ENCODE measurements at regions not wholly inside any gene's neighbourhood (a gene's known extent, or its start where the extent isn't known, plus 50 kb on each side); places are given as distances from the start of the nearest gene placed in this dataset.

DNA sequence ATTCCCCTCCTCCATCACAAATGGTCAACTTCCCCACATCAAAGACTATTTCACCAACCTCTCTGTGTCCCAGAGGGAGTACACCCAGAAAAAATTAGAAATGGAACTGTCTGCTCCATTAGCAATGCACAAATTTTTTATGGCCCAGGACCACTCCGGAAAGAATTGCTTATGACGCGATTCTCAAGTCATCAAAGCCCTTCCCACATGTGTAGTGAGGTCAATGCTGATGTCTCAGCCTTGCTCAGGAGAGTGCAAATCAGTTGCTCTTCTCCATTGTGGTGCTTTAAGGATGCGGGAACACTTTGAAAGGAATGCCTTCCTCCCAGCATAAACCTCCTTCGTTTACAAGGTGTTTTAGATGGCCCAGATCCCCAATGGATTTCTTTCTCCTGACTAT lies 518.3 kb downstream of the PPARGC1A start:
- DNase-seq = no peak
- H3K36me3 Mint-ChIP-seq (ENCODE audit: low read depth) = no peaks in the 10 kb centered on the region
- CTCF ChIA-PET = no interaction called here
- intact Hi-C loops (cut with micrococcal nuclease) = loop anchor here (10.0 kb wide), 2 partner anchors 237 to 1043 kb away; no protein-coding TSS in a partner anchor
- no peak overlapping the region for H3K27ac Mint-ChIP-seq
- no peak overlapping the region for H3K4me3 Mint-ChIP-seq
- peaks cover 5% of the 10 kb centered on the region for H3K4me1 Mint-ChIP-seq (ENCODE audit: low read depth)
- no peaks in the 10 kb centered on the region for H3K9me3 Mint-ChIP-seq
- no peaks in the 10 kb centered on the region for H3K27me3 Mint-ChIP-seq (ENCODE audit: low read depth)

DNA sequence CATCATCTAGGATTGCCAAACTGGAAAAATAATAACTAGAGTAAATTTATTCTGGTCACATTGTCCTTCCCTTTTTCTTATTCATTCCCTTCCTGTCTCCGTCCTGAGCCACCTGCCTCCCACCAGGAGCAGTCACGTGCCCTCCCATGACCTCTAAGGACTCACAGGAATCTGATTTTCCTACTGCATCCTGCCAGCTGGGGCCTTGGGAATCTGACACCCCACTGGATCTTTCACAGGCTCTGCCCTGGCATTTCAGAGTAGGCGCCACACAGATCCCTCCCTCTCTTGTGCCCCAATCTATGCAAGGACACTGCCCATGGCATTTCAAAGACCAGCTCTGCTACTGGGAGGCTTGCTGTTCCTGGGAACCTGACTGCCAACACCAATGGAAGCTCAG lies 520.5 kb downstream of the PPARGC1A start:
- no peak overlapping the region for H3K27ac Mint-ChIP-seq
- CTCF ChIA-PET = no interaction called here
- no peaks in the 10 kb centered on the region for H3K36me3 Mint-ChIP-seq (ENCODE audit: low read depth)
- peaks cover 5% of the 10 kb centered on the region for H3K4me1 Mint-ChIP-seq (ENCODE audit: low read depth)
- intact Hi-C loops (cut with micrococcal nuclease) = no loop called here
- H3K27me3 Mint-ChIP-seq (ENCODE audit: low read depth) = no peaks in the 10 kb centered on the region
- no peaks in the 10 kb centered on the region for H3K9me3 Mint-ChIP-seq
- no peak for DNase-seq
- no peak overlapping the region for H3K4me3 Mint-ChIP-seq

DNA sequence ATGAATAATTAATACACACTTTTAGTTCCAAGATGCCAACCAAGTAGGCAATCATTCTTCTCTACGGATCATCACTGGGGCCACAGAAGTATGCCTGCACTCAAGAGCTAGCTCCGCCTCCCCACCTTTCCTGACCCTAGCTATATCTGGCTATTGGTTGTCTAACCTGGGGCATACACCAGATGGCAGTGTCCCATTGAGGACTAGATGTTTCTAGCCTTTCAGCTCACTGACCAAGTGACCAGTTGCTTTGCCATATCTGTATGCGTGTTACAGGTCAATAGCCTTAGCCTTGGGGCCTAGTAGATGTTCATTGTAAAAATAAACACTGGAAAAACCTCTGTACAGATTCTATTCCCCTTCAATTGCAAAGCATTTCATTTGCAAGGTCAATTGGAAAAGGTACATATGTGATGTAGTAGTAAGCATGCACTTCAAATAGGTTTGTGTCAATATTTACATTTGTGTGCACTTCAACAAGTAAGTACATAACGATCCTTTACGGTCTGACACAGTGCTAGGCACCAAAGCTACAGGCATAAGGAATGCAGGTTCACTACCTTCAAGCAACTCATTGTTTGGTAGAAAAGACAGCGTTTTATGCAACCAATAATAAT lies 521.7 kb downstream of the PPARGC1A start:
- CTCF ChIA-PET = no interaction called here
- Mint-ChIP-seq H3K27me3 (ENCODE audit: low read depth) (no peaks in the 10 kb centered on the region), H3K9me3 (no peaks in the 10 kb centered on the region), H3K27ac (no peak overlapping the region), H3K4me3 (no peak overlapping the region), H3K4me1 (ENCODE audit: low read depth) (no peaks in the 10 kb centered on the region), H3K36me3 (ENCODE audit: low read depth) (no peaks in the 10 kb centered on the region)
- intact Hi-C loops (cut with micrococcal nuclease) = no loop called here
- DNase-seq = peak; percentile 12

DNA sequence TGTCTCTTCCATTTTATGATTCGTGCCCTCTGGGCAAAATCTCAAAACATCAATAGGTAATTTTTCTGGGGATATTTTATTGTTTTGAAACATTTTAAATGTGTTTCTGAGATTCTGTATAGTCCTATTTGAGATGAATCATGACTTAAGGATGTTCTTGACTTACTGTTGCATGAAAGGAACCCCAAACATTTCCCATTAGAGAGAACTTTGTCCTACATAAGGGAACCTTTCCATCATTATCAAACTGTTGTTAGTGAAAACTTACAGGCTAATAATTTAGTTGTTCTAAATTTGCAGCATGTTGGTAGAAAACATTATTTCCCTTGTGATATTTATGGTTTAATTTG lies 523.3 kb downstream of the PPARGC1A start:
- CTCF ChIA-PET = interaction anchor here (1.1 kb wide), 1 partner anchor 12 kb away, joined by 3 read pairs; no protein-coding TSS in a partner anchor
- Mint-ChIP-seq H3K27me3 (ENCODE audit: low read depth) (no peaks in the 10 kb centered on the region), H3K9me3 (no peaks in the 10 kb centered on the region), H3K4me3 (no peak overlapping the region), H3K36me3 (ENCODE audit: low read depth) (no peaks in the 10 kb centered on the region), H3K4me1 (ENCODE audit: low read depth) (no peaks in the 10 kb centered on the region), H3K27ac (no peak overlapping the region)
- intact Hi-C loops (cut with micrococcal nuclease) = no loop called here
- DNase-seq = no peak

DNA sequence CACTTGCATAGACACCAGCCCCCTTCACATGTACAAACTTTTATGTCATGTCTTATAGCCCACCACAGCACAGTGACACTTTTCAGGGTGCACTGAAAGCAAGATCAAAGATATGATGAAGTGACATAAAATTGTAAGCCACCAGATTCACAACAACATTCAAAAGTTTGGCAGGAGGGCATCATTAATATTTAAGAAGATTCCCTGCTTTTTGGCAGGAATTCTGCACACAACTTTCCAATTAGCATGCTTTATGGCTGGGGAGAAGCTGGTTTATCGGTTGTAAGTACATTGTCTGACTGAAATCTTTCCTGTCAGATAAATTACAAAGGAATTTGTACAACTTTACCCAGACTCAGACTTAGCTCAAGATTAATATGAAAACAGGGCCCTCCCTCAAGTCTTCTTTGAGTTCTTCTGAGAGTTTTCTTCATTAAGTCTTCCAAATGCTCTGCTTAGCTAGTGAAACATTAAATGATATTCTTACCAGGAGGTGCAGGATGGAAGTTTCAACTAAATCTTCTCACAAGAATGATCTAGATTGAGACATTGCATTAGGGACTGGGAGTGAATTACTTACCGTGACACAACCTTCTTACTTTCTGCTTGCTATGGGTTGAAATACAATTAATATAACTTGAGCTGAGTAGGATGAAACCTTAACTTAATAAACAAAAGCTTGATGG lies 523.8 kb downstream of the PPARGC1A start:
- DNase-seq = no peak
- intact Hi-C loops (cut with micrococcal nuclease) = no loop called here
- Mint-ChIP-seq H3K9me3 (no peaks in the 10 kb centered on the region), H3K4me3 (no peak overlapping the region), H3K36me3 (ENCODE audit: low read depth) (no peaks in the 10 kb centered on the region), H3K27me3 (ENCODE audit: low read depth) (no peaks in the 10 kb centered on the region), H3K27ac (no peak overlapping the region), H3K4me1 (ENCODE audit: low read depth) (no peaks in the 10 kb centered on the region)
- CTCF ChIA-PET = interaction anchor here (1.1 kb wide), 1 partner anchor 12 kb away, joined by 3 read pairs; no protein-coding TSS in a partner anchor

DNA sequence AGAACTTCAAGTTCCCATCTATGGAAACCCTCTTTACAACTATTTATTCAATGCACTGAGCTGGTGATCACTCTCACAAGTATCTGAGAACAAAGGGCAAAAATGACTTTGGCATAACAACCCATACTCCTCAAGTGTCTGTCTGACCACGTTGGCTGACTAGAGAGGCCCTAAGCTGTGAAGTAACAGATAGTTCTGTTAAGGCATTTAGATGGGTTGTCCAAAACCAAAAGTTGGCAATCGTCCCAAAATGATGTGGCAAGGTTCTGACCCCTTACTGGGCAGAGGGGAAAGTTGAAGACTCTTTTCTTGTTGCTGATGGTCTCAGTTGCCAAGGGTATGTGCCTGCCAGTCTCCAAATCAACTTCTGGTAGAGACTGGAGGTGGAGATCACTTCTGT lies 524.8 kb downstream of the PPARGC1A start:
- H3K27me3 Mint-ChIP-seq (ENCODE audit: low read depth) = no peaks in the 10 kb centered on the region
- no peaks in the 10 kb centered on the region for H3K4me1 Mint-ChIP-seq (ENCODE audit: low read depth)
- H3K36me3 Mint-ChIP-seq (ENCODE audit: low read depth) = no peaks in the 10 kb centered on the region
- CTCF ChIA-PET = no interaction called here
- no peaks in the 10 kb centered on the region for H3K9me3 Mint-ChIP-seq
- no peak overlapping the region for H3K27ac Mint-ChIP-seq
- no peak overlapping the region for H3K4me3 Mint-ChIP-seq
- DNase-seq = no peak
- intact Hi-C loops (cut with micrococcal nuclease) = no loop called here

DNA sequence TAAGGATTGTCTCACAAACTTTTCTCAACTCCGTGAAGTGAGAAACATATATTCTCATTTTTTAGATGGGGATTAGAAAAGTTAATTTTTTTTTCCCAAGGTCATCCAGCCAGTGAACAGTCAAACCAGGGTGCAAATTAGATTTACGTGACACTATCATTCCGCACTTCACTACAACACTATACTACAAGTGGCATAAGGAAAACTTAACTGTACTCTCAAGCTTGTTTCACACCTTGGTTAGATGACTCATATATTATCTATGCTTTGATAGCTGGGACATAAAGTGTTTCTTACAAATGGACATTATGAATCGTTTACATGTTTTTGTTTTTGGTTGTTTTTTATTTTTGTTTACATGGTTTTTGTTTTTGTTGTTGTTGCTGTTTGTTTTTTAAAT lies 525.7 kb downstream of the PPARGC1A start:
- Mint-ChIP-seq H3K4me3 (no peak overlapping the region), H3K9me3 (no peaks in the 10 kb centered on the region), H3K36me3 (ENCODE audit: low read depth) (no peaks in the 10 kb centered on the region), H3K27me3 (ENCODE audit: low read depth) (no peaks in the 10 kb centered on the region), H3K4me1 (ENCODE audit: low read depth) (no peaks in the 10 kb centered on the region), H3K27ac (no peak overlapping the region)
- intact Hi-C loops (cut with micrococcal nuclease) = no loop called here
- no peak for DNase-seq
- CTCF ChIA-PET = no interaction called here

DNA sequence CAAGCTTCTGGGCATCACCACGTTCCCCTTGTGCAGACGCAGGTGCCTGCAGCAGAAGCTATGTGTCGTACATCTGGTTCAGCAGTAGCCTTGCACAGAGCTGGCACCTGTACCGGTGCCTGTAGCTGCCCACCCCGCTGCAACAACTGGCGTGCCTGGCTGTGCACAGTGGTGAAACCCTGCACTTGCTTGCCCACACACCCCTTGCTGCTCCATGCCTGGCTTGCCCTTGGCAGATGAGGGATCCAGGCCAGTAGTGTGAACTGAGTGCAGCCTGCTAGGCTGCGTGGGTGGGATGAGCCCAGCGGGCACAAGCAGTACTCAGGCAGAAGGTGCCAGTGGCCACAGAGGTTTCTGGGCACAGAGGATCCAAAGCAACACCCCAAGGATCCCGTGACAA lies 528.4 kb downstream of the PPARGC1A start:
- no peak for DNase-seq
- CTCF ChIA-PET = no interaction called here
- Mint-ChIP-seq H3K4me3 (no peak overlapping the region), H3K27ac (no peak overlapping the region), H3K4me1 (ENCODE audit: low read depth) (no peaks in the 10 kb centered on the region), H3K27me3 (ENCODE audit: low read depth) (no peaks in the 10 kb centered on the region), H3K36me3 (ENCODE audit: low read depth) (no peaks in the 10 kb centered on the region), H3K9me3 (no peaks in the 10 kb centered on the region)
- intact Hi-C loops (cut with micrococcal nuclease) = no loop called here

DNA sequence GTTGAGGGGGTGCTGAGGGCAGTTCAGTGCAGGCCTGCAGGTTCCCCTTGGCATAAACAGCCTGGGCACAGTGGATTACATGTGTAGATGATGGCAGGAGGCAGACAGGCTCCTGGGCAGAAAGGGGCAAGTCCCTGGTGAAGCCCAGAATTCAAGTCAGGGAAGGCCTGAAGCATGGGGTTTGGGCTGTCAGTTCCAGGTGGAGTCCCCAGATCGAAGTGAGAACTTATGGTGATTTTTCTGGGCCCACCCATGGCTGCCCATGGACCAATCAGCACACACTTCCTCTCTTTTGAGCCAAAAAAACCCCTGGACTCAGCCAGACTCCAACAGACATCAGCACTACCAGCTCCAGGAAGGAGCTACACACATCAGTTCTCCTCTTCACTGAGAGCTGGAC lies 529.1 kb downstream of the PPARGC1A start:
- H3K4me1 Mint-ChIP-seq (ENCODE audit: low read depth) = no peaks in the 10 kb centered on the region
- no peaks in the 10 kb centered on the region for H3K27me3 Mint-ChIP-seq (ENCODE audit: low read depth)
- H3K27ac Mint-ChIP-seq = no peak overlapping the region
- no peaks in the 10 kb centered on the region for H3K36me3 Mint-ChIP-seq (ENCODE audit: low read depth)
- H3K9me3 Mint-ChIP-seq = no peaks in the 10 kb centered on the region
- CTCF ChIA-PET = no interaction called here
- no peak overlapping the region for H3K4me3 Mint-ChIP-seq
- peak; percentile 34 for DNase-seq
- intact Hi-C loops (cut with micrococcal nuclease) = no loop called here

DNA sequence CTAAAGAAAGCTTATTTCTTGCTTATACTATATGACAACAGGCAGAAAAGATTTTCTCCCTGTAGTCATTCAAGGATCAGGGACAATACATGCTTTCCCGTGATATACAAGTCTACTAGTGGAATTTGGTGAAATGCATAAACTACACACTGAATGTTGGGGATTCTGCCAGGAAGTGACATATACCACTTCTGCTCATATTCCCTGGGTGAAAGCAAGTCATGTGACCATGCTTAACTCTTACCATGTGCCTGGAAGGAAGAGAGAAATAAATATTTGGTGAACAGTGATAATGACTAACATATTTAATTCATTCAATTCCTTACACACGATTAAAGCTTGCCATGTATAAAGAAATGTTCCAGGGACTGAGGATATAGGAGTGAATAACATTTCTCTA lies 534.6 kb downstream of the PPARGC1A start:
- no peaks in the 10 kb centered on the region for H3K36me3 Mint-ChIP-seq (ENCODE audit: low read depth)
- H3K9me3 Mint-ChIP-seq = no peaks in the 10 kb centered on the region
- CTCF ChIA-PET = no interaction called here
- no peak for DNase-seq
- intact Hi-C loops (cut with micrococcal nuclease) = no loop called here
- no peak overlapping the region for H3K27ac Mint-ChIP-seq
- no peak overlapping the region for H3K4me3 Mint-ChIP-seq
- no peaks in the 10 kb centered on the region for H3K4me1 Mint-ChIP-seq (ENCODE audit: low read depth)
- H3K27me3 Mint-ChIP-seq (ENCODE audit: low read depth) = no peaks in the 10 kb centered on the region

DNA sequence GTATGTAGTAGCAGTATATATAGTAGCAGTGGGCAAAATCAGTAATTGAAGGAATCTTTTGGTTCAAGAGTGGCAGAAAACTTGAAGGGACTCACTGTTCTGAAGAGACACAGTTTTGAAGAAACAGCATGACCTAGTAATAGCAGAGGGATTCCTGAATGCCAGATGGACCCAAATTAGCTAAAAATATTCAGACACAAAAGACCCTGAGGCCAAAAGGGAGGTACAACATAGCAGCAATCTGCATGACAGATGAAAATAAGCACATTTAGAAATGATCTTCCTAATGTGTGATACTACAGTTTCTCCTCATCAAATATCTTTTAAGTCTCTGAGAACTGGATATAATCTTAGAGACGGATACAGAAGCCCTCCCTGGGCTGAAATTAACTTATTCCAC lies 536.6 kb downstream of the PPARGC1A start:
- Mint-ChIP-seq H3K36me3 (ENCODE audit: low read depth) (no peaks in the 10 kb centered on the region), H3K27ac (no peak overlapping the region), H3K9me3 (no peaks in the 10 kb centered on the region), H3K27me3 (ENCODE audit: low read depth) (no peaks in the 10 kb centered on the region), H3K4me3 (no peak overlapping the region), H3K4me1 (ENCODE audit: low read depth) (no peaks in the 10 kb centered on the region)
- intact Hi-C loops (cut with micrococcal nuclease) = no loop called here
- DNase-seq = no peak
- CTCF ChIA-PET = no interaction called here

DNA sequence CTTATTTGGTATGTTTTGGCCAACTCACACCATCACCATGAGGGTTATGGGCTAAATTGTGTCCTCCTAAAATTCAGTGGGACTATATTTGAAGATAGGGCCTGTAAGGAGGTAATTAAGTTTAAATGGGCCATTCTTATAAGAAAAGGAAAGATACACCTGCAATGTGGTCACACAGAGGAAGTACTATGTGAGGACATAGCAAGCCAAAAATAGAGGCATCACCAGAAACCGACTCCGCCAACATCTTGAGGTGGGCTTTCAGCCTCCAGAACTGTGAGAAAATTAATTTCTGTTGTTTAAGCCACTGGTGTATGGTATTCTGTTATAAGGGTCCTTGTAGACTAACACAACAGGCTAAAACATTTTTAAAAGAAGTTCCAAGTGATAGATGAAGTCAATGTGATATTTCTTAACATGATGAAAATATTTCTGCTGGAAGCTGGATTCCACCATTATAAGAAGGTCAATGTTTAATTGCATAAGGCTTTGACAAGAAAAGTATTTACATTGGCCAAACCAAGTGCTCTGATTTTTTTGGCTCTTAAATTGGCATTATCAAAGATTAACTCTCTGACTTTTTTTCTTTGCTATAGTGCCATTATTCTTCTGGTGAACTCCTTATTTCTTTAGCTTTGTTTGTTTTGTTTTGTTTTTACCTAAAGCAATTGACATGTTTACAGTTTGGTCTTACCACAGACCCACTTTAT lies 540.9 kb downstream of the PPARGC1A start:
- H3K27me3 Mint-ChIP-seq (ENCODE audit: low read depth) = no peaks in the 10 kb centered on the region
- CTCF ChIA-PET = no interaction called here
- no peaks in the 10 kb centered on the region for H3K4me1 Mint-ChIP-seq (ENCODE audit: low read depth)
- H3K9me3 Mint-ChIP-seq = no peaks in the 10 kb centered on the region
- H3K27ac Mint-ChIP-seq = no peak overlapping the region
- no peak overlapping the region for H3K4me3 Mint-ChIP-seq
- H3K36me3 Mint-ChIP-seq (ENCODE audit: low read depth) = no peaks in the 10 kb centered on the region
- intact Hi-C loops (cut with micrococcal nuclease) = no loop called here
- no peak for DNase-seq

DNA sequence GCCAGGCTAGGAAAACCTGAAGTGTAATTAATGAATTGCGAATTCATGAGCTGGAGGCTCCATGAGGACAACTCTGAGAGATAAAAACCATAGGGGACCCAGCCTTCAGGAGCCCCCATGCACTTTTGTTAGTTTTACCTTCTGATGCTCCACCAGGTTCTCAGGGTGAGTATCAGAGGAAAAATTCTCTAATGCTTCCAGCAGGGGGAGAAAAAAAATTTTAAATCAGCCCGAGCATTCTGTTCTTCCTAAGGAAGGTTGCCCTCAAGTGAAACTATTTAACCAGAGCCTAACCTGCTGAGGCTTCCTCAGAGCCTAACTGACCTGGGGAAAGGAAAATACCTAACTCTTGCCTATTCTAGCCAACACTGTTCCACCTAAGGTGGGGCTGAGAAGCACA lies 552.6 kb downstream of the PPARGC1A start:
- H3K4me1 Mint-ChIP-seq (ENCODE audit: low read depth) = peaks cover 37% of the 10 kb centered on the region
- CTCF ChIA-PET = no interaction called here
- H3K36me3 Mint-ChIP-seq (ENCODE audit: low read depth) = peaks cover 1% of the 10 kb centered on the region
- DNase-seq = no peak
- no peaks in the 10 kb centered on the region for H3K27me3 Mint-ChIP-seq (ENCODE audit: low read depth)
- H3K9me3 Mint-ChIP-seq = peaks cover 2% of the 10 kb centered on the region
- intact Hi-C loops (cut with micrococcal nuclease) = loop anchor here (10.0 kb wide), 2 partner anchors 202 to 662 kb away; no protein-coding TSS in a partner anchor
- no peak overlapping the region for H3K4me3 Mint-ChIP-seq
- no peak overlapping the region for H3K27ac Mint-ChIP-seq
